Calu3 (cell line): ENCODE measurements at regions not wholly inside any gene's neighbourhood (a gene's known extent, or its start where the extent isn't known, plus 50 kb on each side); places are given as distances from the start of the nearest gene placed in this dataset.

Source experiments
- BruUV-seq: library from RNA; stranded (reverse); fragments of 400-500 nt; replicated peaks from 2 replicates; lab custom pipeline; 2021; lab: Mats Ljungman, UMichigan
- CTCF ChIA-PET: fragments of 300-600 bp; sonication (Branson Sonifier 250); formaldehyde crosslinking; loops from one replicate; lab custom pipeline; 2022; ENCODE audit warnings: antibody characterized with exemption; lab: Charles Lee
- DNase-seq: peaks from one replicate; pipeline ENCODE4 v3.0.0; 2022
- H3K27ac Mint-ChIP-seq: one replicate; pipeline ENCODE4 v1.8.0; 2022; ENCODE audit warnings: mixed read lengths; ENCODE audit not compliant: unreplicated experiment
- H3K27me3 Mint-ChIP-seq: one replicate; pipeline ENCODE4 v1.8.0; 2022; ENCODE audit warnings: mixed read lengths; ENCODE audit not compliant: unreplicated experiment
- H3K36me3 Mint-ChIP-seq: one replicate; pipeline ENCODE4 v1.8.0; 2022; ENCODE audit warnings: mild to moderate bottlenecking, moderate library complexity, mixed read lengths; ENCODE audit not compliant: insufficient read depth, unreplicated experiment
- H3K4me1 Mint-ChIP-seq: one replicate; pipeline ENCODE4 v1.8.0; 2022; ENCODE audit warnings: mild to moderate bottlenecking, low read depth, mixed read lengths; ENCODE audit not compliant: unreplicated experiment
- H3K4me3 Mint-ChIP-seq: one replicate; pipeline ENCODE4 v1.8.0; 2022; ENCODE audit warnings: mild to moderate bottlenecking, low read depth, moderate library complexity, mixed read lengths; ENCODE audit not compliant: unreplicated experiment
- H3K9me3 Mint-ChIP-seq: one replicate; pipeline ENCODE4 v1.8.0; 2022; ENCODE audit warnings: low read depth, mixed read lengths; ENCODE audit not compliant: unreplicated experiment
- CTCF ChIP-seq: fragments of 200-600 bp; IDR thresholded peaks from one replicate; pipeline ENCODE4 v1.8.0; 2022; ENCODE audit warnings: antibody characterized with exemption; ENCODE audit not compliant: unreplicated experiment
- intact Hi-C: fragments of 100-400 bp; cut with micrococcal nuclease; formaldehyde crosslinking; loops from one replicate; pipeline ENCODE4 v1.10.0; 2022; ENCODE audit not compliant: unreplicated experiment

GRCh38 chr14:71463807-71464206, 468.4 kb upstream of the RGS6 start:
- no peak for TF ChIP-seq CTCF
- no peak overlapping the region for H3K27ac Mint-ChIP-seq
- intact Hi-C loops: no loop called here
- no peaks in the 10 kb centered on the region for H3K27me3 Mint-ChIP-seq
- H3K9me3 Mint-ChIP-seq: no peaks in the 10 kb centered on the region
- DNase-seq: no peak
- no TSS peak for BruUV-seq
- H3K36me3 Mint-ChIP-seq: no peaks in the 10 kb centered on the region
- CTCF ChIA-PET: no interaction called here
- no peak overlapping the region for H3K4me3 Mint-ChIP-seq
- H3K4me1 Mint-ChIP-seq: no peaks in the 10 kb centered on the region

- no TSS peak for BruUV-seq
- intact Hi-C loops: no loop called here
These were observed 467.4 kb upstream of the RGS6 start for GRCh38 chr14:71464840-71465239.

GRCh38 chr14:71465316-71465715, 466.9 kb upstream of the RGS6 start:
- intact Hi-C loops: no loop called here
- Mint-ChIP-seq H3K4me3 (no peak overlapping the region), H3K27me3 (no peaks in the 10 kb centered on the region), H3K36me3 (no peaks in the 10 kb centered on the region), H3K27ac (no peak overlapping the region), H3K9me3 (no peaks in the 10 kb centered on the region), H3K4me1 (no peaks in the 10 kb centered on the region)
- DNase-seq: no peak
- BruUV-seq: no TSS peak
- CTCF ChIA-PET: interaction anchor here (0.8 kb wide), 1 partner anchor 260 kb away, joined by 3 read pairs; no protein-coding TSS in a partner anchor
- no peak for TF ChIP-seq CTCF

More at GRCh38 chr14:71464840-71465239, 467.4 kb upstream of the RGS6 start:
- no peak overlapping the region for H3K4me3 Mint-ChIP-seq
- H3K36me3 Mint-ChIP-seq: no peaks in the 10 kb centered on the region
- TF ChIP-seq CTCF: no peak
- no peaks in the 10 kb centered on the region for H3K4me1 Mint-ChIP-seq
- no peak overlapping the region for H3K27ac Mint-ChIP-seq
- H3K9me3 Mint-ChIP-seq: no peaks in the 10 kb centered on the region
- no peak for DNase-seq
- no peaks in the 10 kb centered on the region for H3K27me3 Mint-ChIP-seq
- CTCF ChIA-PET: interaction anchor here (0.8 kb wide), 1 partner anchor 261 kb away, joined by 3 read pairs; no protein-coding TSS in a partner anchor

- Mint-ChIP-seq H3K9me3 (no peaks in the 10 kb centered on the region), H3K27me3 (no peaks in the 10 kb centered on the region), H3K4me3 (no peak overlapping the region), H3K27ac (no peak overlapping the region), H3K4me1 (no peaks in the 10 kb centered on the region), H3K36me3 (no peaks in the 10 kb centered on the region)
- intact Hi-C loops: no loop called here
- CTCF ChIA-PET: no interaction called here
- no peak for TF ChIP-seq CTCF
- no peak for DNase-seq
- no TSS peak for BruUV-seq
These were observed 466.0 kb upstream of the RGS6 start for GRCh38 chr14:71466251-71466650.
